Pancreas (tissue), 10 donors: ENCODE measurements at regions not wholly inside any gene's neighbourhood (a gene's known extent, or its start where the extent isn't known, plus 50 kb on each side); places are given as distances from the start of the nearest gene placed in this dataset.

ENCODE experiments used
- ATAC-seq, 4 donors: fragments of 200-7000 bp; cut with Tn5 transposase; one replicate each; pipeline versions ENCODE4 v1.8.0 to v1.9.1; 2020; ENCODE audit warnings: mild to moderate bottlenecking in 4 of 4, moderate library complexity in 4 of 4
- DNase-seq, 6 donors: peaks; one replicate each; pipeline ENCODE4 v3.0.0-alpha.2; 2020
- FAIRE-seq: peaks from 2 replicates; lab custom pipeline; 2012; peaks lifted over from hg19 to GRCh38; lab: Jason Lieb, UNC
- H3K27ac ChIP-seq, 4 donors: fragments of 200-600 bp; sonication (generic); 1 replicate in 3 of 4; 2 replicates in 1 of 4; pipeline versions ENCODE4 v1.5.0 to v1.8.0; 2020
- H3K27me3 ChIP-seq, 4 donors: fragments of 200-600 bp; one replicate each; pipeline ENCODE4 v1.8.0; 2021
- H3K36me3 ChIP-seq, 3 donors: fragments of 200-600 bp; sonication (generic) in 1 of 3; one replicate each; pipeline versions ENCODE4 v1.5.0 to v1.8.0; 2020 to 2021
- H3K4me1 ChIP-seq, 3 donors: fragments of 200-600 bp; one replicate each; pipeline ENCODE4 v1.8.0; 2021
- H3K4me3 ChIP-seq, 4 donors: fragments of 200-600 bp; sonication (generic) in 2 of 4; one replicate each; pipeline versions ENCODE4 v1.5.0 to v1.8.0; 2020 to 2021
- H3K9me3 ChIP-seq, 4 donors: fragments of 200-600 bp; one replicate each; pipeline ENCODE4 v1.8.0; 2021
- WGBS, 2 donors: extraction: QIAGEN DNeasy Blood & Tissue Kit; methylation state at CpG; one replicate each; pipeline ENCODE4 v1.1.7; 2013; 5-methylcytosine and 5-hydroxymethylcytosine counted together
- intact Hi-C, 3 donors: fragments of 100-400 bp; cut with DNase I; formaldehyde crosslinking; loops; one replicate each; pipeline versions ENCODE4 v1.11.1 to v1.14.2; 2022
- TF ChIP-seq, protein P1 (sequence below), 4 donors: fragments of 200-600 bp; sonication (generic) in 3 of 4; IDR thresholded peaks; one replicate each; pipeline versions ENCODE4 v1.5.0 to v1.8.0; 2021; ENCODE audit warnings: antibody characterized with exemption in 4 of 4
- donor health status: healthy with polysubstance abuse.
- donor health status: DM: no; HTN: no; CAD: no; lungs with moderate emphysema.
- donor health status: DM: no; HTN: no; CAD: no.
- donor health status: control.
- donor health status: control.
- donor health status: Bipolar disorder and iron deficiency.
- donor health status: DM: yes; HTN: yes; CAD: no.
- donor health status: DM: no; HTN: no; CAD: no.
- donor health status: DM: no; HTN: no; CAD: no.
- donor health status: DM: yes; HTN: yes; CAD: no.

DNA sequence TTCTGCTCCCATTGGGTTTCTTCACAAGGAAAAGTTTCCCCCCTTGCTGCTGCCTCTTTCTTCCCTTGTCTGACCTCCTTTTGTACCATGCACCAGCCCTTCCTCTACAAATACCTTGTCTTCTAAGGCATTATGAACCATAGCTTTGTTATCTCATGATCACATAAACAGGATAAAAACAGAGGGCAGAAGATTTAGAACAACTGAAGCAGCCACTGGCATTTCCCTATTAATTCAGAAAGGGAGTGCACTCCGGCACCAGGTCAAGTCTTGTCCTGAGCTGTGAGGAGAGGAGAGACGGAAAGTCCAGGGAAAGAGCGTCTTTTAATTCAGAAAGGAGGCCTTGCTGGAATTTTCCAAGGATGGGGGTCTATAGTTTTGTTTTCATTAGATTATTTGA, 281.7 kb downstream of the RCHY1 start:
- ATAC-seq (no peak), DNase-seq (no peak), FAIRE-seq (no peak)
- intact Hi-C loops = no loop called here
- Histone ChIP-seq H3K27ac (no peak overlapping the region), H3K27me3 (no peaks in the 10 kb centered on the region), H3K4me1 (no peaks in the 10 kb centered on the region), H3K9me3 (no peaks in the 10 kb centered on the region), H3K36me3 (no peaks in the 10 kb centered on the region), H3K4me3 (no peak overlapping the region)
- 47% methylated on average over 3 of the region's 3 CpGs for WGBS, 2 donors
- TF ChIP-seq, protein P1, sequence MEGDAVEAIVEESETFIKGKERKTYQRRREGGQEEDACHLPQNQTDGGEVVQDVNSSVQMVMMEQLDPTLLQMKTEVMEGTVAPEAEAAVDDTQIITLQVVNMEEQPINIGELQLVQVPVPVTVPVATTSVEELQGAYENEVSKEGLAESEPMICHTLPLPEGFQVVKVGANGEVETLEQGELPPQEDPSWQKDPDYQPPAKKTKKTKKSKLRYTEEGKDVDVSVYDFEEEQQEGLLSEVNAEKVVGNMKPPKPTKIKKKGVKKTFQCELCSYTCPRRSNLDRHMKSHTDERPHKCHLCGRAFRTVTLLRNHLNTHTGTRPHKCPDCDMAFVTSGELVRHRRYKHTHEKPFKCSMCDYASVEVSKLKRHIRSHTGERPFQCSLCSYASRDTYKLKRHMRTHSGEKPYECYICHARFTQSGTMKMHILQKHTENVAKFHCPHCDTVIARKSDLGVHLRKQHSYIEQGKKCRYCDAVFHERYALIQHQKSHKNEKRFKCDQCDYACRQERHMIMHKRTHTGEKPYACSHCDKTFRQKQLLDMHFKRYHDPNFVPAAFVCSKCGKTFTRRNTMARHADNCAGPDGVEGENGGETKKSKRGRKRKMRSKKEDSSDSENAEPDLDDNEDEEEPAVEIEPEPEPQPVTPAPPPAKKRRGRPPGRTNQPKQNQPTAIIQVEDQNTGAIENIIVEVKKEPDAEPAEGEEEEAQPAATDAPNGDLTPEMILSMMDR (IDR thresholded peaks at IDR 0.05) = no peak

- TF ChIP-seq, protein P1 (IDR thresholded peaks at IDR 0.05) = no peak
- peak; percentile 37 for FAIRE-seq
- 44 to 50% methylated on average over 3 of the region's 3 CpGs for WGBS, 2 donors
These were observed 284.2 kb downstream of the RCHY1 start for GRCh38 chr4:75229806-75230570.

GRCh38 chr4:75213480-75213879, 280.6 kb downstream of the PARM1 start:
- Histone ChIP-seq H3K9me3 (no peaks in the 10 kb centered on the region), H3K27me3 (no peaks in the 10 kb centered on the region), H3K4me3 (no peak overlapping the region), H3K4me1 (no peaks in the 10 kb centered on the region), H3K27ac (no peak overlapping the region), H3K36me3 (no peaks in the 10 kb centered on the region)
- no peak for DNase-seq
- intact Hi-C loops = no loop called here
- FAIRE-seq = no peak
- TF ChIP-seq, protein P1 (IDR thresholded peaks at IDR 0.05) = no peak
- 63 to 69% methylated on average over 2 of the region's 2 CpGs for WGBS, 2 donors
- ATAC-seq = no peak

More at GRCh38 chr4:75229806-75230570, 284.2 kb downstream of the RCHY1 start:
- intact Hi-C loops = no loop called here
- no peaks in the 10 kb centered on the region for H3K27me3 ChIP-seq
- H3K4me1 ChIP-seq = no peaks in the 10 kb centered on the region
- no peak for ATAC-seq
- H3K4me3 ChIP-seq = no peak overlapping the region
- no peak for DNase-seq
- no peaks in the 10 kb centered on the region for H3K36me3 ChIP-seq
- no peaks in the 10 kb centered on the region for H3K9me3 ChIP-seq
- H3K27ac ChIP-seq = no peak overlapping the region

DNA sequence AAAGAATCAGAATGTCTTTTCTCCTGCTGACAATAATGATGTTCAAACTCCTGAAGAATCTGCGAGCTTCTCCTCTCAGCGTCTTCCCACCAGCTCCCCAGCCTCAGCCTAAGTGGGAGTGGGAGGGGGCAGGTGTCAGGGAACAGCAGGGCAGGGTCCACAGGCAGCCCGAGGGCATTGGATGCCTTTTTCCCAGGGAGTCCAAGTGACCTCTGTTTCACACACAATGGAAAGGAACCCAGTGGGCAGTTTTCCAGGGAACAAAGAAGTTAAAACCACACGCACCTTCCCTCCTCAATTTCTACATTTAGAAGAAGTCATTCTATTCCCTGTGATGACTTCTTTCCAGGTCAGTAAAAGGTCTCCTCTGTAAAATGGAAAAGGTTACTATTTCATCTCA, 278.5 kb downstream of the PARM1 start:
- 38 to 42% methylated on average over 4 of the region's 4 CpGs for WGBS, 2 donors
- Histone ChIP-seq H3K27me3 (no peaks in the 10 kb centered on the region), H3K9me3 (no peaks in the 10 kb centered on the region), H3K4me1 (no peaks in the 10 kb centered on the region), H3K36me3 (no peaks in the 10 kb centered on the region), H3K27ac (no peak overlapping the region), H3K4me3 (no peak overlapping the region)
- DNase-seq (no peak), FAIRE-seq (no peak), ATAC-seq (no peak)
- TF ChIP-seq, protein P1 (IDR thresholded peaks at IDR 0.05) = no peak
- intact Hi-C loops = no loop called here

GRCh38 chr4:75207902-75208301, 275.0 kb downstream of the PARM1 start:
- no peak for DNase-seq
- Histone ChIP-seq H3K9me3 (no peaks in the 10 kb centered on the region), H3K4me1 (no peaks in the 10 kb centered on the region), H3K27ac (no peak overlapping the region), H3K27me3 (no peaks in the 10 kb centered on the region), H3K36me3 (no peaks in the 10 kb centered on the region), H3K4me3 (no peak overlapping the region)
- intact Hi-C loops = no loop called here
- no peak for ATAC-seq
- TF ChIP-seq, protein P1 (IDR thresholded peaks at IDR 0.05) = no peak
- WGBS, 2 donors = 70 to 100% methylated on average over 1 of the region's 1 CpG
- FAIRE-seq = no peak
